Activated CD4-positive, alpha-beta T cell treated with anti-CD3 and anti-CD28 coated beads, Interleukin-2, amount 50 U/mL, for 4 hours (primary cell): ENCODE measurements at regions not wholly inside any gene's neighbourhood (a gene's known extent, or its start where the extent isn't known, plus 50 kb on each side); places are given as distances from the start of the nearest gene placed in this dataset.
"Not testable (repeated sequence)": the region's sequence is repeated elsewhere in the genome, so short reads cannot be mapped to it uniquely, and the experiment has no call there.

Source experiments
- DNase-seq, 2 experiments: peaks; one replicate each; pipeline ENCODE4 v3.0.0-alpha.2; 2020

GRCh38 chr2:111455016-111456015 is 334.6 kb downstream of the BCL2L11 start:
- not testable (repeated sequence) for DNase-seq

- DNase-seq: not testable (repeated sequence)
Measured at GRCh38 chr2:111457191-111457590, 336.5 kb downstream of the BCL2L11 start.

GRCh38 chr2:111460901-111461300 is 340.2 kb downstream of the BCL2L11 start:
- not testable (repeated sequence) for DNase-seq

- not testable (repeated sequence) for DNase-seq
Measured at GRCh38 chr2:111461831-111462230, 341.1 kb downstream of the BCL2L11 start.

- DNase-seq: not testable (repeated sequence)
Measured at GRCh38 chr2:111462572-111462971, 341.9 kb downstream of the BCL2L11 start.

- DNase-seq: not testable (repeated sequence)
Measured at GRCh38 chr2:111463238-111463848, 342.6 kb downstream of the BCL2L11 start.

- DNase-seq: not testable (repeated sequence)
Measured at GRCh38 chr2:111463956-111464355, 343.2 kb downstream of the BCL2L11 start.

GRCh38 chr2:111464367-111464766 is 343.7 kb downstream of the BCL2L11 start:
- DNase-seq: not testable (repeated sequence)

- DNase-seq: not testable (repeated sequence)
Measured at GRCh38 chr2:111465521-111465920, 344.8 kb downstream of the BCL2L11 start.

- DNase-seq: not testable (repeated sequence)
Measured at GRCh38 chr2:111466744-111467143, 346.0 kb downstream of the BCL2L11 start.

- not testable (repeated sequence) for DNase-seq
Measured at GRCh38 chr2:111470924-111471323, 350.2 kb downstream of the BCL2L11 start.

GRCh38 chr2:111471791-111472530 is 351.2 kb downstream of the BCL2L11 start:
- not testable (repeated sequence) for DNase-seq

GRCh38 chr2:111472844-111473403 is 352.2 kb downstream of the BCL2L11 start:
- not testable (repeated sequence) for DNase-seq

GRCh38 chr2:111473522-111473921 is 352.8 kb downstream of the BCL2L11 start:
- DNase-seq: not testable (repeated sequence)

GRCh38 chr2:111474198-111474705 is 353.5 kb downstream of the BCL2L11 start:
- not testable (repeated sequence) for DNase-seq

- DNase-seq: not testable (repeated sequence)
Measured at GRCh38 chr2:111478335-111478734, 357.6 kb downstream of the BCL2L11 start.

GRCh38 chr2:111478871-111479318 is 358.2 kb downstream of the BCL2L11 start:
- not testable (repeated sequence) for DNase-seq

- DNase-seq: peak; percentile 31 to 41
Measured at GRCh38 chr2:111480016-111480625, 359.4 kb downstream of the BCL2L11 start.

- not testable (repeated sequence) for DNase-seq
Measured at GRCh38 chr2:111480633-111481032, 359.9 kb downstream of the BCL2L11 start.

GRCh38 chr2:111481219-111481618 is 360.5 kb downstream of the BCL2L11 start:
- DNase-seq: not testable (repeated sequence)

- DNase-seq: peak; percentile 23 to 34
Measured at GRCh38 chr2:111482987-111483679, 362.4 kb downstream of the BCL2L11 start.
